ENCODE measurements at regions not wholly inside any gene's neighbourhood (a gene's known extent, or its start where the extent isn't known, plus 50 kb on each side); places are given as distances from the start of the nearest gene placed in this dataset.

DNA sequence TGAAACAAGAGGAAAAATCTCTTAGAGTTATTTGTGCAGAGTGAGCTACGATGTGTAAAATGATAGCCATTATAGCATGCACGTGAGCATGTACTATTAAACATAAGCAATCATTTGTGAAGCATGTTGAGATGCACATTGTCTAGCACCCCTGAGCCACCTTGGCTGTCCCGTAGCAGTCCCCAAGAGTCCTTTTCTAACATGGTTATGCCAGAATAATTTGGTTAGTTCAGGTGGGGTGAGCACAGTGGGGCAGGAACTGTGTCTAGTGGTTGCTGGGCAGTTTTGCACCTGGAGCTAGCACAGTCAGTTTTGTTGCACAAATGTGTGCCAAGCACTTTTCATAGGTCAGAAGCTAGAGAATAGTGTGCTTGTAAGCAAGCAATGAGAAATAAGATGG lies 809.8 kb downstream of the RNF144A start:
- no peaks in the 10 kb centered on the region for H3K4me1 ChIP-seq
- ATAC-seq (no peak), DNase-seq (no peak)
- H3K9me3 ChIP-seq, result no peaks in the 10 kb centered on the region
- no peak overlapping the region for H3K27ac ChIP-seq
- no peaks in the 10 kb centered on the region for H3K36me3 ChIP-seq
- no peak overlapping the region for H3K4me3 ChIP-seq
- no peaks in the 10 kb centered on the region for H3K27me3 ChIP-seq
- no peak for TF ChIP-seq POLR2A (IDR thresholded peaks at IDR 0.05)
- TF ChIP-seq, protein P1, sequence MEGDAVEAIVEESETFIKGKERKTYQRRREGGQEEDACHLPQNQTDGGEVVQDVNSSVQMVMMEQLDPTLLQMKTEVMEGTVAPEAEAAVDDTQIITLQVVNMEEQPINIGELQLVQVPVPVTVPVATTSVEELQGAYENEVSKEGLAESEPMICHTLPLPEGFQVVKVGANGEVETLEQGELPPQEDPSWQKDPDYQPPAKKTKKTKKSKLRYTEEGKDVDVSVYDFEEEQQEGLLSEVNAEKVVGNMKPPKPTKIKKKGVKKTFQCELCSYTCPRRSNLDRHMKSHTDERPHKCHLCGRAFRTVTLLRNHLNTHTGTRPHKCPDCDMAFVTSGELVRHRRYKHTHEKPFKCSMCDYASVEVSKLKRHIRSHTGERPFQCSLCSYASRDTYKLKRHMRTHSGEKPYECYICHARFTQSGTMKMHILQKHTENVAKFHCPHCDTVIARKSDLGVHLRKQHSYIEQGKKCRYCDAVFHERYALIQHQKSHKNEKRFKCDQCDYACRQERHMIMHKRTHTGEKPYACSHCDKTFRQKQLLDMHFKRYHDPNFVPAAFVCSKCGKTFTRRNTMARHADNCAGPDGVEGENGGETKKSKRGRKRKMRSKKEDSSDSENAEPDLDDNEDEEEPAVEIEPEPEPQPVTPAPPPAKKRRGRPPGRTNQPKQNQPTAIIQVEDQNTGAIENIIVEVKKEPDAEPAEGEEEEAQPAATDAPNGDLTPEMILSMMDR (IDR thresholded peaks at IDR 0.05 in 4 of 5, conservative IDR thresholded peaks at IDR 0.05 in 1 of 5), result no peak
- intact Hi-C loops (cut with DNase I; ENCODE audit: low total_unique reads) (no loop called here), in situ Hi-C loops (cut with MboI; ENCODE audit: low sequenced_read_pairs in 4 of 4) (no loop called here)

DNA sequence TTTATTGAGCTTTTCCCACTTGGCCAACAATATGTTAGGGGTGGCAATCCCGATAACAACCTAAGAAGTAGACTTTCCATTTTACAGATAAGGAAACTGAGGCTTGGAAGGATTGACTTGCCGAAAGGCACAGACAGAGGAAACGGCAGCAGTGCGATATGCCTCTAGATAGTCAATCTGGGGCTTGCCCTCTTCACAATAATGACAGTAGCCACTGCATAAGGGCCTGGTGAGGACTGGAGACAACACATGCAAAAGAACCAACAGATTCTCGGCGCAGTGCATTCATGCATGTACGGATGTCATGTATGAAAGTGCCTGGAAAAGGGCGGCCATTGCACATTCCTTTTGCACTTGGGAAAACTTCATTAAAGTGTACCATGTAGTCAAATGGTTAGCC lies 811.2 kb downstream of the RNF144A start:
- H3K4me1 ChIP-seq, result no peaks in the 10 kb centered on the region
- no peaks in the 10 kb centered on the region for H3K9me3 ChIP-seq
- in situ Hi-C loops (cut with MboI; ENCODE audit: low sequenced_read_pairs in 4 of 4) (no loop called here), intact Hi-C loops (cut with DNase I; ENCODE audit: low total_unique reads) (no loop called here)
- H3K27me3 ChIP-seq, result no peaks in the 10 kb centered on the region
- H3K4me3 ChIP-seq, result no peak overlapping the region
- ATAC-seq (no peak), DNase-seq (no peak)
- no peak for TF ChIP-seq POLR2A (IDR thresholded peaks at IDR 0.05)
- TF ChIP-seq, protein P1 (IDR thresholded peaks at IDR 0.05 in 4 of 5, conservative IDR thresholded peaks at IDR 0.05 in 1 of 5), result no peak
- H3K27ac ChIP-seq, result no peak overlapping the region
- H3K36me3 ChIP-seq, result no peaks in the 10 kb centered on the region

DNA sequence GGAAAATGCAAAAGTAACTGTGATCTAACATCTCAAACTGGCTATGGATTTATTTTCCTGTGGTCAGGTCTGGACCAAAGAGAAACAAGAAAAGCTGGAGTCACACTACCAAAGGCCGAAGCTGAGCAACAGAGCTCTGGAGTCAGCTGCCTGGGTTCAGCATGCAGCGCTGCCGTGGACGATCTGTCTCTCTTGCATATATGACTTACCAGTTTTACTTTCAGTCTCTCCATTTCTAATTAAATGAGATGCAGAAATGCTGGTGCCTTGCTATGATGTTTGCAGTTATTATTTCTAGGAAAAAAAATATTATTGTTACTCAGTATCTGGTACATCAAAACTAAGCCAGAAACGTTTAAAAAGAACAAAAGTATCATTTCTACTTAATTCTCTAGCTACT lies 813.2 kb downstream of the RNF144A start:
- intact Hi-C loops (cut with DNase I; ENCODE audit: low total_unique reads) (no loop called here), in situ Hi-C loops (cut with MboI; ENCODE audit: low sequenced_read_pairs in 4 of 4) (no loop called here)
- no peak overlapping the region for H3K27ac ChIP-seq
- H3K36me3 ChIP-seq, result no peaks in the 10 kb centered on the region
- ATAC-seq (no peak), DNase-seq (no peak)
- no peaks in the 10 kb centered on the region for H3K9me3 ChIP-seq
- H3K4me1 ChIP-seq, result no peaks in the 10 kb centered on the region
- TF ChIP-seq, protein P1 (IDR thresholded peaks at IDR 0.05 in 4 of 5, conservative IDR thresholded peaks at IDR 0.05 in 1 of 5), result no peak
- H3K4me3 ChIP-seq, result no peak overlapping the region
- no peaks in the 10 kb centered on the region for H3K27me3 ChIP-seq

DNA sequence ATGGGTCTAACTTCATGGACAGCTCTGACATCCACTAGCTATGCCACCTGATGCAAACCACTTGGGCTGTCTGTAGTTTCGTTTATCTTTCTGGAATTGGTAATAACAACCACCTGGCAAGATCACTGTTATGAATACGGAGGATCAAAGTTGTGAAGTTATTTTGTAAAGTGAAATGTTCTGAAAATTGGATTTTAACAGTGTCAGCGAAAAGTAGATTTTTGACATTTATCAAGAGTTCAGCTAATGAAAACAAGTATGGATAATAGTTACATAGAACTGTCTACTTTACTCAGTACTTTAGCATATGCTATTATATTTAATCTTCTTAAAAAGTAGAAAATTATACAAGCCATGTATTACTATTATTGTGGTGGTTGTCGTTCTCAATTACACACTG lies 813.8 kb downstream of the RNF144A start:
- intact Hi-C loops (cut with DNase I; ENCODE audit: low total_unique reads), result no loop called here
- no peaks in the 10 kb centered on the region for H3K9me3 ChIP-seq
- no peak for DNase-seq
- in situ Hi-C loops (cut with MboI; ENCODE audit: low sequenced_read_pairs in 4 of 4), result no loop called here
- H3K27me3 ChIP-seq, result no peaks in the 10 kb centered on the region
- no peak for ATAC-seq
- no peak overlapping the region for H3K4me3 ChIP-seq
- no peaks in the 10 kb centered on the region for H3K36me3 ChIP-seq
- no peak overlapping the region for H3K27ac ChIP-seq
- no peak for TF ChIP-seq POLR2A (IDR thresholded peaks at IDR 0.05)
- TF ChIP-seq, protein P1 (IDR thresholded peaks at IDR 0.05 in 4 of 5, conservative IDR thresholded peaks at IDR 0.05 in 1 of 5), result no peak
- no peaks in the 10 kb centered on the region for H3K4me1 ChIP-seq

DNA sequence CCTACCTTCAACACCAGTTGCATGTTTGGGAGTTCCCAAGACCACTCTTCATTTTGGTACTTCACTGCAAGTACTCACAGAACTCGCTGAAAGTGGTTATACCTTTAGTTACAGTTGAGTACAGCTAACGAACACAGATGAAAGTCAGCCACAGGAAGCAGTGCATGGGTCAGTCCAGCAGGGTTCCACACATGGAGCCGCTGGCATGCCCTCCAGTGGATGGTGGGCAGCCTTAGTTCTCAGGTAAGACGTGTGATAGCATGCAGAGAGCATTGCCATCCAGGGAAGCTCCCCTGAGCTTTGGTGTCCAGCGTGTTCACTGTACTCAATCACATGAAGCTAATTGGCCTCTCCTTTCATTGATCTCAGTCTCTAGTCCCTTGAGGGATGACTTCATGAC lies 815.3 kb downstream of the RNF144A start:
- H3K4me3 ChIP-seq, result no peak overlapping the region
- in situ Hi-C loops (cut with MboI; ENCODE audit: low sequenced_read_pairs in 4 of 4), result no loop called here
- no peaks in the 10 kb centered on the region for H3K4me1 ChIP-seq
- no peak for DNase-seq
- ATAC-seq, result no peak
- H3K9me3 ChIP-seq, result no peaks in the 10 kb centered on the region
- TF ChIP-seq, protein P1 (IDR thresholded peaks at IDR 0.05 in 4 of 5, conservative IDR thresholded peaks at IDR 0.05 in 1 of 5), result no peak
- no peak for TF ChIP-seq POLR2A (IDR thresholded peaks at IDR 0.05)
- H3K27ac ChIP-seq, result no peak overlapping the region
- intact Hi-C loops (cut with DNase I; ENCODE audit: low total_unique reads), result no loop called here
- H3K36me3 ChIP-seq, result no peaks in the 10 kb centered on the region
- H3K27me3 ChIP-seq, result no peaks in the 10 kb centered on the region
